GM12874 (cell line): ENCODE measurements at regions not wholly inside any gene's neighbourhood (a gene's known extent, or its start where the extent isn't known, plus 50 kb on each side); places are given as distances from the start of the nearest gene placed in this dataset.

Source experiments
- TF ChIP-seq, protein P1 (sequence below): IDR thresholded peaks from 2 replicates; pipeline ENCODE4 v1.5.1; 2011; ENCODE audit warnings: low read depth, mild to moderate bottlenecking, control low read depth, low read length, moderate library complexity; ENCODE audit not compliant: insufficient read depth

DNA sequence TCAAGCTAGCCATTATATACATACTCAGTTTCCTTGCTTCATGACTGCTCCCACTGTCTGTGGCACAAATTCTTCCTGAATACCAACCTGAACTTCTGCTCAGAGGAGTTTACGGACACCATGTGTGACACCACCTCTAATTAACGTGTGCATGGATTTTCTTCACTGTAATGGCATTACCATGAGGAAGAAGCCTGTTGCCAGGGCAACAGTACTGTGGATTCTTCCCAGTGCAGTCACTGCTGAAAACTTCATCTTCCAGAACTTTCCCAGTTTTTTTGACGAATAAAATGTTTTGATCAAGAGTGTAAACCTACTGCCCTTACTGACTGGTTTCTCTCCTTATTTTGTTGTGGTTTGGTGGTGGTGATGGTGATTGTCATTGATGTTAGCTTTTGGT lies 444.3 kb upstream of the NRSN1 start:
- TF ChIP-seq, protein P1, sequence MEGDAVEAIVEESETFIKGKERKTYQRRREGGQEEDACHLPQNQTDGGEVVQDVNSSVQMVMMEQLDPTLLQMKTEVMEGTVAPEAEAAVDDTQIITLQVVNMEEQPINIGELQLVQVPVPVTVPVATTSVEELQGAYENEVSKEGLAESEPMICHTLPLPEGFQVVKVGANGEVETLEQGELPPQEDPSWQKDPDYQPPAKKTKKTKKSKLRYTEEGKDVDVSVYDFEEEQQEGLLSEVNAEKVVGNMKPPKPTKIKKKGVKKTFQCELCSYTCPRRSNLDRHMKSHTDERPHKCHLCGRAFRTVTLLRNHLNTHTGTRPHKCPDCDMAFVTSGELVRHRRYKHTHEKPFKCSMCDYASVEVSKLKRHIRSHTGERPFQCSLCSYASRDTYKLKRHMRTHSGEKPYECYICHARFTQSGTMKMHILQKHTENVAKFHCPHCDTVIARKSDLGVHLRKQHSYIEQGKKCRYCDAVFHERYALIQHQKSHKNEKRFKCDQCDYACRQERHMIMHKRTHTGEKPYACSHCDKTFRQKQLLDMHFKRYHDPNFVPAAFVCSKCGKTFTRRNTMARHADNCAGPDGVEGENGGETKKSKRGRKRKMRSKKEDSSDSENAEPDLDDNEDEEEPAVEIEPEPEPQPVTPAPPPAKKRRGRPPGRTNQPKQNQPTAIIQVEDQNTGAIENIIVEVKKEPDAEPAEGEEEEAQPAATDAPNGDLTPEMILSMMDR, result no peak

DNA sequence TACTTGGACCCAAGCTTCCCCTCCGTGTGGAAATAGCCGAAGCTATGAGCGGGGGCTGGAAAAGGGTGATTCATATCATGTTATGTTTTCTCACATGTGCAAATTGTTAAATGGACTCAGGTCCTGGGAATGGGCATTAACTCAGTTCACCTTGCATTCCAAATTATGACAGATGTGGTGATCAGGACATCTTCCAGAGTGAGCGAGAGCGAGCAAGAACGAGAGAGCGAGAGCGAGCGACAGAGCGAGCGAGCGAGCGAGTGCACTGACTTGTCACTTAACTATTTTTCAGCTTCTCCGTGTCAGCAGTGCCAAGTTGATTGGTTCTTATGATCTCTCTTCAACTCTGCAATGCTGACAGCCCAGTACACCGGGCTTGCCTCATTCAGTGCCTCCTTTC lies 437.4 kb upstream of the NRSN1 start:
- TF ChIP-seq, protein P1, result no peak

DNA sequence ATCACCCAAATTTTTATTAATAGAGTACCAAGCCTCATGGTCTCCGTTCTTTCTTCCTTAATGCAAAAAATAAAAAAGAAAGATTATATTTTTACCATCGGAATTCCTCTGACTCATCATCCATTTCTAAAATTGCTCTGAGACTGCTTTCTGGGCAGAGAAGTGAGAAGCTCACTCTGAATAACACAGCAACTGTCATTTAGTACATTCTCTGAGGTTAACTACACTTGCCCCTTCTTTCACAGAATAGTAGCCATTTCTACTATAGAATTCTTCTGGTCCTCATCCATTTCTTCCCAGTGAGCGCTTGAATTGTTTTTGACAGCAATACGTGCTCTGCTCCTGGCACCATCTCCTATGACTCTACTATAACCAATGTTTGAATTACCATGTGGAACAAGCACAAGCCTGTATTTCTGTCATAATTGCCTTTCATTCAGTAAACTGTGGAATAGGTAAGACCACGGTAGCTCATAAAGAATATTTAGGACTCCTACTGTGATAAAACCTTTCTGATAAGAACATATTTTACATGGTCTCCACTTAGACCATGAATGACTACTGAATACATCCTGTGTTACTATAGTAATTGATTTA lies 435.5 kb upstream of the NRSN1 start:
- TF ChIP-seq, protein P1, result no peak

DNA sequence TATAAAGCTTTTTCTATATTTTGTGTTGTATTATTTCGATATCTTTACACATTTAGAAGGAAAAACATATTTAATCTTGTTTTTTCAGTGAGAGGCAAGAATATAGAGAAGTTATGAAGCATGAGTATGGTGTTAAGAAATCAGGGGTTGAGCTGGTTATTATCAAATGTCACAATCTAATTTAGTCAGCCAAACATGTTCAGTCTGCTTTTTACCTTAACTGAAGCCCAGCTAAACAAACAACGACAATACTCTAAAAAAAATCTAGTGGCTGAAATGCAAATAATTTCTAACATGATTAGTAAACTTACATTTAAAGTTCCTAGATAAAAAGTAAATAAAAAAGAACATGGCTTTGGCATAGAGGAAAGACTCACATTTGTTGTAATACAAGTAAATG lies 433.8 kb upstream of the NRSN1 start:
- TF ChIP-seq, protein P1, result no peak

DNA sequence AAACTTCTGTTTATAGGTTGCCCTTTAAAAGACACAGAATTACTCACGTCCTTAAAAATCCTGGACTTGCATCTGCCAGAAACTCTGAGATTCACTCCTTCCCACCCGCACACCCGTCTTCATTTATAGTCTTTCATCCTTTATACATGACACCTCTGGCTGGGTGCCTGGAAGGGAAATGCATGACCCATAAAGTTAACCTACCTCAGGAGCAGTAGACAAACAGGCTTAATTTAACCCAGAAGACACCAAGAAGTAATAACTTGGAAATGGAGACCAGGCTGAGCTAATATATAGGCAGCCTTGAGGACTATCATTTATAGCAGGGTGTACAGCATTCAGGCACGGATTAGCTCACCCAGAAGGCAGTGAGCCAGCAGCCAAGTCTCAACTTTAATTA lies 429.0 kb upstream of the NRSN1 start:
- TF ChIP-seq, protein P1, result no peak

DNA sequence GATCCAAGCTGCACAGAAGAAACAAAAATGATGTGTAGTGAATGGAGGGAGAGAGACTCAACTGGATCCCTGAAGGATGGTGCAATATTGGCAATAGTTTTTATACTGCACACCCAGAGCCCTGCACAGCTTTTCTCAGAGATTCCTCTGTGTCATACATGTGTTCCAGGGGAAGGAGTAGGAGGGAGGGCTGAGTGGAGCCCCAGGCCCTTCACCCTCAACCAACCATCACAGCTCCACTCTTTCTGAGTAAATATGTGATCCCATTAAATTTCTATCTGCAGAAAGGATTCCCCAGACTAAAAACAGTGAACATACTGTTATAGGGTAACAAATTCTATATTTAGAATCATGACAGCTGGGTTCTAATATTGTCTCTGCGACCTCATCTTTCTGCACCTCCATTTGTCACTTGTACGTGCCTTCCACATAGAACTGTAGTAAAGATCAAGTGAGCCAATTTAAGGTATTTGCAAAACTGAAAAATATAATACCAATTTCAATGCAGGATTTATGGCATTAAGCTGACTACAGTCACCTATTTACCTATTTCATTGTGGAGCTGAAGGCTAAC lies 421.4 kb upstream of the NRSN1 start:
- TF ChIP-seq, protein P1, result no peak

DNA sequence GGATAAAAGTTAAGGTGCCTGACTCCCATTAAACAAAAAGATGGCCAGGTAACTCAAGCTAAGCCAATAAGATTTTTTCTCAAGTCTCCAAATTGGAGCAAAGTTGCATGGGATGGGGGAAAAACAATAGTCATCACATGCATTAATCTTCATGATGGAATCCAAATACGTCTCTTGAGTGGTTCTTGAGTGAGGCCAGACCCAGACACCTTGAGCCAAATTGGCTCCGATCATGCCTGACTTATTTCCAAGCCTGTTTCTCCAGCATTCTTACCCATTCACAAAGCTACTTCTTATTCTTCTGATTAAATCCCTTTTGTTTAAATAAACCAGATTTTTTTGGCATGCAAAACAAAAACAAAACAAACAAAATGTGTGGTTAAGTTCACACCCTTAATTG lies 420.3 kb upstream of the NRSN1 start:
- TF ChIP-seq, protein P1, result no peak
